ENCODE measurements at regions not wholly inside any gene's neighbourhood (a gene's known extent, or its start where the extent isn't known, plus 50 kb on each side); places are given as distances from the start of the nearest gene placed in this dataset.

DNA sequence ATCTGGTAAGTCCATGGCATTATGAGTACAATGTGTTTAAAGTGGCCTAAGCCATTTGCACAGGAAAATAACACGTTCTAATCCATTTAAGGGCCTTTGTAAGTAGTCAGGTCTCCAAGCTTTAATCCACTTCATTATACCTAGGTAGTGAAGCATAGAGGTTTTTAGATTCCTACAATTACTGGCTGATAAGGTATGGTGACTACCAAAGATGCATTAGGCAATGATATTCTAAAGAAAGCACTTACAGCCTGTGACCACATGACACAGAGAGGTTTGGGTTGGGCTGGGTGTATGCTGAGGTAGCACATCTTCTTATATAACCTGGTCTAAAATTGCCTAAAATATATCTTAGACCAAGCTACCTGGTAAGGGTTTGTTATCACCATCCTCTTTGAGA, 504.4 kb downstream of the TFAP2B start:
- Histone ChIP-seq H3K27me3 (no peaks in the 10 kb centered on the region), H3K4me3 (no peak overlapping the region), H3K9me3 (no peaks in the 10 kb centered on the region), H3K36me3 (no peaks in the 10 kb centered on the region), H3K27ac (no peak overlapping the region), H3K4me1 (no peaks in the 10 kb centered on the region)
- no peak for DNase-seq (ENCODE audit: extremely low spot score in 2 of 2)
- intact Hi-C loops (cut with DNase I): no loop called here
- TF ChIP-seq, protein P1, sequence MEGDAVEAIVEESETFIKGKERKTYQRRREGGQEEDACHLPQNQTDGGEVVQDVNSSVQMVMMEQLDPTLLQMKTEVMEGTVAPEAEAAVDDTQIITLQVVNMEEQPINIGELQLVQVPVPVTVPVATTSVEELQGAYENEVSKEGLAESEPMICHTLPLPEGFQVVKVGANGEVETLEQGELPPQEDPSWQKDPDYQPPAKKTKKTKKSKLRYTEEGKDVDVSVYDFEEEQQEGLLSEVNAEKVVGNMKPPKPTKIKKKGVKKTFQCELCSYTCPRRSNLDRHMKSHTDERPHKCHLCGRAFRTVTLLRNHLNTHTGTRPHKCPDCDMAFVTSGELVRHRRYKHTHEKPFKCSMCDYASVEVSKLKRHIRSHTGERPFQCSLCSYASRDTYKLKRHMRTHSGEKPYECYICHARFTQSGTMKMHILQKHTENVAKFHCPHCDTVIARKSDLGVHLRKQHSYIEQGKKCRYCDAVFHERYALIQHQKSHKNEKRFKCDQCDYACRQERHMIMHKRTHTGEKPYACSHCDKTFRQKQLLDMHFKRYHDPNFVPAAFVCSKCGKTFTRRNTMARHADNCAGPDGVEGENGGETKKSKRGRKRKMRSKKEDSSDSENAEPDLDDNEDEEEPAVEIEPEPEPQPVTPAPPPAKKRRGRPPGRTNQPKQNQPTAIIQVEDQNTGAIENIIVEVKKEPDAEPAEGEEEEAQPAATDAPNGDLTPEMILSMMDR (IDR thresholded peaks at IDR 0.05): no peak
- TF ChIP-seq POLR2A (IDR thresholded peaks at IDR 0.05): no peak
- TF ChIP-seq POLR2AphosphoS5 (IDR thresholded peaks at IDR 0.05; ENCODE audit: insufficient read depth in 1 of 2, low read depth in 1 of 2): no peak

DNA sequence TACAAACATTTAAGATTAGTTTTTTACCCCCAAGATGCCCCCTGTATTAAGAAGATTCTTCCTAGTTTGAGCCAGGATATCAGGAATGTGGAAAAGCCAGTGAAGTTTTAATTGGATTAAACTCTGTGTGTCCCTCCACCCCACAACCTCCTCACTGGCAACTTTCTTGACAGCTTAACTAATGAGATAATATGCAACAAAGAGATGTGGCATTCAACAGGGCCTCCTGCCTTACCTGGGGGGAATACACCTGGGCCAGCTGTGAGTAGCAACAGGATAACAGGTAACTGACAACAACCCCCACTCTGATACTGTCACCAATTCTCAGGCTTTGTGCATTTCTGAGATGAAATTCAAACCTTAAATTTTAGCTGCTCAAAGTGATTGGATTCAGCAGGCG, 512.3 kb downstream of the TFAP2B start:
- H3K27ac ChIP-seq: no peak overlapping the region
- H3K9me3 ChIP-seq: no peaks in the 10 kb centered on the region
- H3K4me1 ChIP-seq: no peaks in the 10 kb centered on the region
- H3K36me3 ChIP-seq: no peaks in the 10 kb centered on the region
- H3K4me3 ChIP-seq: no peak overlapping the region
- intact Hi-C loops (cut with DNase I): no loop called here
- DNase-seq (ENCODE audit: extremely low spot score in 2 of 2): no peak
- no peaks in the 10 kb centered on the region for H3K27me3 ChIP-seq
- TF ChIP-seq POLR2AphosphoS5 (IDR thresholded peaks at IDR 0.05; ENCODE audit: insufficient read depth in 1 of 2, low read depth in 1 of 2): no peak

DNA sequence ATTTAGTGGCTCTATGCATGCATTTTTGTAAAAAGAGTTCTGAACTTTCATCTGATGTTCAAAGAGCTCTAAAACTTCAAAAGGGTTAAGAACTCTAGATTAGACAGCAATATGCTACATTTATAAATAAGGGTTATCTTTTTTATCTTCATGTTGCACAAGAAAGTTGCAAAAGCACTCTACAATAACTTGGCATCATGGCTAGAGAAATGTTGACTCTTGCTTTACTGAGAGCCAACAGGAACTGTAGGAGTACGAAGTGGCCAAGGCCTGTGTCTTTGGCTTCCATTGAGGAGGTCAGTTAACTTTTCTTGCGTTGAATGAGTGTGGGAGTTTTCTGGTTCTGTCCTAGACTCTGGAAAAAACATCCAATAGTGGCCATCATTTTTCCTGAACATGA, 516.9 kb downstream of the TFAP2B start:
- Histone ChIP-seq H3K36me3 (no peaks in the 10 kb centered on the region), H3K27ac (no peak overlapping the region), H3K4me1 (peaks cover 4% of the 10 kb centered on the region), H3K4me3 (no peak overlapping the region), H3K27me3 (no peaks in the 10 kb centered on the region), H3K9me3 (no peaks in the 10 kb centered on the region)
- DNase-seq (ENCODE audit: extremely low spot score in 2 of 2): no peak
- intact Hi-C loops (cut with DNase I): no loop called here
- no peak for TF ChIP-seq POLR2A (IDR thresholded peaks at IDR 0.05)
- no peak for TF ChIP-seq POLR2AphosphoS5 (IDR thresholded peaks at IDR 0.05; ENCODE audit: insufficient read depth in 1 of 2, low read depth in 1 of 2)
- TF ChIP-seq, protein P1 (IDR thresholded peaks at IDR 0.05): no peak

GRCh38 chr6:51336185-51336584, 517.5 kb downstream of the TFAP2B start:
- Histone ChIP-seq H3K9me3 (no peaks in the 10 kb centered on the region), H3K4me3 (no peak overlapping the region), H3K4me1 (peaks cover 4% of the 10 kb centered on the region), H3K27me3 (no peaks in the 10 kb centered on the region), H3K36me3 (no peaks in the 10 kb centered on the region), H3K27ac (no peak overlapping the region)
- no peak for TF ChIP-seq POLR2A (IDR thresholded peaks at IDR 0.05)
- TF ChIP-seq POLR2AphosphoS5 (IDR thresholded peaks at IDR 0.05; ENCODE audit: insufficient read depth in 1 of 2, low read depth in 1 of 2): no peak
- TF ChIP-seq, protein P1 (IDR thresholded peaks at IDR 0.05): no peak
- intact Hi-C loops (cut with DNase I): no loop called here
- DNase-seq (ENCODE audit: extremely low spot score in 2 of 2): no peak

DNA sequence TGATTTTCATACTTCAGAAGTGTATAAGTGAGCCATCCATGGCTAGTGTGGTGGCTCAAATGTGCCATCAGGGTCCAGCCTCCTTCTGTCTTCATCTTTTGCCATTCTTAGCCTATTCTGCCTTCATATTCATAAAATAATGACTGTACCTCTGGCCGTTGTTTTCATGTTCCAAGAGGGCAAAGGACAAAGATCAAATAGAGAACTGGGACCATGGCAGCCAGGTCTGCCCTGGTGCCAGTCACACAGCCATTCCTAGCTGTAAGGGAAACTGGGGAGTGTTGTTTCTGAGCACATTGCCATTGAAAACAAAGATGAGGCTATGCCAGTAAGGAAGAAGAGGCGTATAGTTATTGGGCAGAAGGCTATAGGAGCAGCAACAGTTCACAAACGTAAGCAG, 518.6 kb downstream of the TFAP2B start:
- TF ChIP-seq, protein P1 (IDR thresholded peaks at IDR 0.05): no peak
- TF ChIP-seq POLR2A (IDR thresholded peaks at IDR 0.05) (no peak), POLR2AphosphoS5 (IDR thresholded peaks at IDR 0.05; ENCODE audit: insufficient read depth in 1 of 2, low read depth in 1 of 2) (no peak)
- intact Hi-C loops (cut with DNase I): no loop called here
- H3K4me3 ChIP-seq: no peak overlapping the region
- peaks cover 4% of the 10 kb centered on the region for H3K4me1 ChIP-seq
- H3K27ac ChIP-seq: no peak overlapping the region
- no peaks in the 10 kb centered on the region for H3K9me3 ChIP-seq
- H3K36me3 ChIP-seq: no peaks in the 10 kb centered on the region
- DNase-seq (ENCODE audit: extremely low spot score in 2 of 2): no peak
- no peaks in the 10 kb centered on the region for H3K27me3 ChIP-seq

- peaks cover 4% of the 10 kb centered on the region for H3K4me1 ChIP-seq
- no peaks in the 10 kb centered on the region for H3K36me3 ChIP-seq
- TF ChIP-seq POLR2AphosphoS5 (IDR thresholded peaks at IDR 0.05; ENCODE audit: insufficient read depth in 1 of 2, low read depth in 1 of 2): no peak
- no peak for TF ChIP-seq POLR2A (IDR thresholded peaks at IDR 0.05)
- TF ChIP-seq, protein P1 (IDR thresholded peaks at IDR 0.05): no peak
- H3K27ac ChIP-seq: no peak overlapping the region
- no peaks in the 10 kb centered on the region for H3K27me3 ChIP-seq
- H3K4me3 ChIP-seq: no peak overlapping the region
- no peaks in the 10 kb centered on the region for H3K9me3 ChIP-seq
- intact Hi-C loops (cut with DNase I): no loop called here
- no peak for DNase-seq (ENCODE audit: extremely low spot score in 2 of 2)
These were observed 520.4 kb downstream of the TFAP2B start for GRCh38 chr6:51339108-51339507.

All from vagina (tissue), 2 donors.